ENCODE measurements at regions not wholly inside any gene's neighbourhood (a gene's known extent, or its start where the extent isn't known, plus 50 kb on each side); places are given as distances from the start of the nearest gene placed in this dataset.
"Not testable (repeated sequence)": the region's sequence is repeated elsewhere in the genome, so short reads cannot be mapped to it uniquely, and the experiment has no call there.

DNA sequence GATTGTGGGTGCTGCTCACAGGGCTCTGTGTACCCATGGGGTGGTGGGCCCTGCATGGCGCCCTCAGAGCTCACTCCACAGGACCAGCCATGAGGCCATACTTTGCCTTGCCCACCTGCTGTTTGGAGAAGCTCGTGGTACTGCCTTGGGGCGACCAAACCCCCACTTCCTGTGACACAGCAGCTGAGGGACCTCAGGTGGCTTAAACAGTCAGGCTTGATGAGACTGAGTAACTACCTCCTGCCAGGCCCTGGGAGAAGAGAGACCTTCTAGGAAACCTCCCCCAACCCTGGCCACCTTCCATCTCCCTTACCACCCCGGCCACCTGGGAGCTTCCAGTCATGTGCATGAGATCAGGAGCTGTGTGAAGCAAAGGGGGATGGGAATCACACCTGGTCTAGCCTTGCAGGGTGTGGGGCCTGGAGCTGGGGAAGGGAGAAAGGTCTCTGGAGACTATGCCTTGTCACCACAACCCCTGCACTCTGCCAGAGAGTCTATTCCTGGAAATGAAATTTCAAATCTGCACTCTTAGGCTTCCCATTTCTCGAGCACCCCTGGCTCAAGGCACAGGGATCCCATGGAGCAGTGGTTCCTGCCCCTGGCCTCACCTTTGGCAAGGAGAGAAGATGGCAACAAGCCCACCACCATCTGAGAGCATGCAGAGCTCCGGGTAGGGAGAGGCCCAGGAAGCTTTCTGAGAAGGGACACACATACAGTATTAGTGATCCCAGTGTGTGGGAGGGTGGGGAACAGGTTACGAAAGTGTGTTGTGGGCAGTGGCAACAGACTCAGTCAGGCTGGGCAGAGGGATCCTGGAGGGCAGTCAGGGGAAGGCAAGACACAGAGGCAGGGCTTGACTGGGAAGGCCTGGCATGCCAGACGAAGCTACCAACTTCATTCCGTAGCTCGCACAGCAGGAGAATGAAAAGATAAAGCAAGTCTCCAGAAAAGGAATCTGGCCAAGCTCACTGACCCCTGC lies 125.0 kb downstream of the URI1 start (continued):
- TF ChIP-seq MCM5 (IDR thresholded peaks at IDR 0.05; ENCODE audit: low read depth): no peak

DNA sequence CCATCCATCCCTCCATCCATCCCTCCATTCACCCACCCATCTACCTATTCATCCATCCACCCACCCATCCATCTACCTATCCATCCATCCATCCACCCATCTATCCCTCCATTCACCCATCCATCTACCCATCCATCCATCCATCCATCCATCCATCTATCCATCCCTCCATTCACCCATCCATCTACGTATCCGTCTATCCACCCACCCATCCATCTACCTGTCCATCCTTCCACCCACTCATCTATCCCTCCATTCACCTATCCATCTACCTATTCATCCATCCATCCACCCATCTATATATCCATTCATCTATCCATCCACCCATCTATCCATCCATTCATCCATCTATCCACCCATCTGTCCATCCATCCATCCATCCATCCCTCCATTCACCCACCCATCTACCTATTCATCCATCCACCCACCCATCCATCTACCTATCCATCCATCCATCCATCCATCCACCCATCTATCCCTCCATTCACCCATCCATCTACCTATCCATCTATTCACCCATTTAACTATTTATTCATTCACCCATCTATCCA lies 126.0 kb downstream of the URI1 start:
- in situ Hi-C loops (cut with MboI); H2AFZ ChIP-seq (ENCODE audit: low read depth, low read length); H3K79me2 ChIP-seq (ENCODE audit: control insufficient read depth, insufficient read depth, low read length); H3K4me1 ChIP-seq (replicated peaks in 1 of 2; ENCODE audit: control insufficient read depth in 2 of 2, insufficient read depth in 2 of 2, low read length in 2 of 2); CTCF ChIA-PET (ENCODE audit: low intra/inter-chr PET ratio); ATAC-seq; H3K4me2 ChIP-seq (ENCODE audit: insufficient read depth, low read length); H3K27ac ChIP-seq (ENCODE audit: extremely low read depth, low read depth, low read length); H3K9me1 ChIP-seq (ENCODE audit: control insufficient read depth, insufficient read depth, low read length); DNase-seq (ENCODE audit: extremely low read depth in 1 of 4, low spot score in 3 of 4); intact Hi-C loops (cut with micrococcal nuclease); BruUV-seq (replicated peaks); FAIRE-seq; POLR2A ChIA-PET; H3K4me3 ChIP-seq; H3K9ac ChIP-seq (ENCODE audit: insufficient read depth in 1 of 2, low read depth in 2 of 2, low read length in 2 of 2); H3K9me3 ChIP-seq (replicated peaks; ENCODE audit: control insufficient read depth, insufficient read depth, low read depth, low read length); H3K36me3 ChIP-seq (ENCODE audit: control insufficient read depth, insufficient read depth, low read length): not testable (repeated sequence)
- Histone ChIP-seq H4K20me1 (replicated peaks; ENCODE audit: control insufficient read depth, insufficient read depth, low read length) (0 out of 2 replicates have a peak, but pooled peaks cover 10% of the 10 kb centered on the region), H3K27me3 (ENCODE audit: control insufficient read depth in 2 of 2, insufficient read depth in 2 of 2, low read length in 2 of 2) (peaks cover 17 to 54% of the 10 kb centered on the region in 2 experiments; a peak in 4 of 5 replicates)
- WGBS (ENCODE audit: insufficient coverage, low coverage, missing lambda C conversion rate): 5% methylated on average over 2 of the region's 2 CpGs

All from K562 (cell line).